ENCODE measurements at regions not wholly inside any gene's neighbourhood (a gene's known extent, or its start where the extent isn't known, plus 50 kb on each side); places are given as distances from the start of the nearest gene placed in this dataset.

DNA sequence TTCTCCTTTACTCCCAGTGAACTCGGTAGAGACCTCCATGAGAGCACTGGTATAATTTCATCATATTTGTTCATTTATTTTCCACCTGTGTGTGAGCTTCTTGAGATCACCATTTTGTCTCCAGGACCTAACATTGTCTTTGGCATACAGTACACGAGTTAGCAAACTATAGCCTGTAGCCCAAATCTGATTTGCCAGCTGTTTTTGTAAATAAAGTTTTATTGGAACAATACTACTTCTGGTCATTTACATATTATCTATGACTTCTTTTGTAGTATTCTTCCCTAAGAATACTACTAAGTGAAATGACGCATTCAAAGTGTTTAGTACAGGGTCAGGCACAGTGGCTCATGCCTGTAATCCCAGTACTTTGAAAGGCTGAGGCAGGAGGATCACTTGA, 449.5 kb downstream of the PLPP3 start (continued):
- TF ChIP-seq, protein P1, sequence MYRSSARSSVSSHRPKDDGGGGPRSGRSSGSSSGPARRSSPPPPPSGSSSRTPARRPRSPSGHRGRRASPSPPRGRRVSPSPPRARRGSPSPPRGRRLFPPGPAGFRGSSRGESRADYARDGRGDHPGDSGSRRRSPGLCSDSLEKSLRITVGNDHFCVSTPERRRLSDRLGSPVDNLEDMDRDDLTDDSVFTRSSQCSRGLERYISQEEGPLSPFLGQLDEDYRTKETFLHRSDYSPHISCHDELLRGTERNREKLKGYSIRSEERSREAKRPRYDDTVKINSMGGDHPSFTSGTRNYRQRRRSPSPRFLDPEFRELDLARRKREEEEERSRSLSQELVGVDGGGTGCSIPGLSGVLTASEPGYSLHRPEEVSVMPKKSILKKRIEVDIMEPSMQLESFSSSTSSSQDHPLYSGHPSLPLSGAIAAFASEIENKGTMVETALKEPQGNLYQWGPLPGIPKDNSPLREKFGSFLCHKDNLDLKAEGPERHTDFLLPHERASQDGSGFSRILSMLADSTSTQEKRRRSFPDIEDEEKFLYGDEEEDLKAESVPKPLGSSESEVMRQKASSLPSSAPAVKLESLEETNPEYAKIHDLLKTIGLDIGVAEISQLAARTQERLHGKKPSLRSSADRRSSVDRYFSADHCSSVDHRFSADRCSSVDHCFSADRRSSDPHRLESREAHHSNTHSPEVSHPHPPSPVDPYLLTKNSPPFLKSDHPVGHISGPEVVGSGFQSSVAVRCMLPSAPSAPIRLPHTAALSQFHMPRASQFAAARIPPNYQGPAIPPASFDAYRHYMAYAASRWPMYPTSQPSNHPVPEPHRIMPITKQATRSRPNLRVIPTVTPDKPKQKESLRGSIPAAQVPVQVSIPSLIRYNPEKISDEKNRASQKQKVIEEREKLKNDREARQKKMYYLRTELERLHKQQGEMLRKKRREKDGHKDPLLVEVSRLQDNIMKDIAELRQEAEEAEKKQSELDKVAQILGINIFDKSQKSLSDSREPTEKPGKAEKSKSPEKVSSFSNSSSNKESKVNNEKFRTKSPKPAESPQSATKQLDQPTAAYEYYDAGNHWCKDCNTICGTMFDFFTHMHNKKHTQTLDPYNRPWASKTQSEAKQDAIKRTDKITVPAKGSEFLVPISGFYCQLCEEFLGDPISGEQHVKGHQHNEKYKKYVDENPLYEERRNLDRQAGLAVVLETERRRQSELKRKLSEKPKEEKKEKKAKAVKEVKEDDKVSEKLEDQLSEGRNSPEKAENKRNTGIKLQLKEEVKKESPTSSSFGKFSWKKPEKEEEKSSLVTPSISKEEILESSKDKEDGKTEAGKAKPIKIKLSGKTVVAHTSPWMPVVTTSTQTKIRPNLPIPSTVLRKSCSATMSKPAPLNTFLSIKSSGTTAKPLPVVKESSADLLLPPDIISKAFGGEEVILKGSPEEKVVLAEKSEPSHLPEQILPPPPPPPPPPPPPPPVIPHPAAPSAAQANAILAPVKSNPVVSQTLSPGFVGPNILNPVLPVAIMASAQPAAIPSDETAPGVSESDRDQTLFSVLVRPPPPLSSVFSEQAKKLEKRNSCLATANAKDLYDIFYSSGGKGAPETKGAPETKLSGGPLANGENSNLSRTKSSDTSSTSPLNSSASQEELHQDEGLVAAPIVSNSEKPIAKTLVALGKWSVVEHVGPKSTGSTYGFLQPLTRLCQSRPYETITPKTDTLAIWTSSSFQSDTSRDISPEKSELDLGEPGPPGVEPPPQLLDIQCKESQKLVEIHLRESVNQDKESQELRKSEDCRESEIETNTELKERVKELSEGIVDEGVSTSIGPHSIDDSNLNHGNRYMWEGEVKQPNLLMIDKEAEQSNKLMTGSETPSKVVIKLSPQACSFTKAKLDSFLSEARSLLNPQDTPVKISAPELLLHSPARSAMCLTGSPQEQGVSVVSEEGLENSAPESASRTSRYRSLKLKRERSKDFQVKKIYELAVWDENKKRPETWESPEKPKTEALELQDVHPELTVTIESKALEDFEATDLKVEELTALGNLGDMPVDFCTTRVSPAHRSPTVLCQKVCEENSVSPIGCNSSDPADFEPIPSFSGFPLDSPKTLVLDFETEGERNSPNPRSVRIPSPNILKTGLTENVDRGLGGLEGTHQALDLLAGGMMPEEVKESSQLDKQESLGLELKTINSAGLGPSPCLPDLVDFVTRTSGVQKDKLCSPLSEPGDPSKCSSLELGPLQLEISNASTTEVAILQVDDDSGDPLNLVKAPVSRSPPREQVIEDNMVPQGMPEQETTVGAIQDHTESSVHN (CRISPR knock-in tag; IDR thresholded peaks at IDR 0.05), result no peak
- TF ChIP-seq ZMYM2 (CRISPR knock-in tag; IDR thresholded peaks at IDR 0.05) (no peak), ZNF530 (CRISPR knock-in tag; IDR thresholded peaks at IDR 0.05; ENCODE audit: low read depth) (no peak), POLR2A (IDR thresholded peaks at IDR 0.05; ENCODE audit: insufficient read depth in 1 of 2, low read depth in 2 of 2, low read length in 2 of 2) (no peak)

DNA sequence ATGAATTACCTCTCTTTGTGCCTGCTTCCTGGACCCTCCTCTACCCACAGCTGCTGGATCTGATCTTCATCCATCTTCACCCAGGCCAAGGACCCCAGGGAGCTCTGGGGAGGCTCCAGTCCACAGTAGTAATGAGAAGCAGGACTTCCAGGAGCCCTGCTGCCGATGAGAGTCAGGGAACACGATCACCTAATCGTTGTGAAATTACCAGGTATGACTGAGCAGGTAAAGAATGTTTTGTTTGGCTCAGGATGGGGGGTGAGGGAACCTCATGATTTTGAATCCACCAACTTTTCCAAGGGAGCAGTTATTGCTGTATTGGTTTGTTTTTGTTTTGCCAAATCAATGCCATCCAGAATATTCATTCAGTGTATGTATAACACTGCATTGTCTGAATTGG, 454.0 kb downstream of the PLPP3 start:
- H3K27ac ChIP-seq (ENCODE audit: extremely low read length, insufficient read depth, low read length), result no peak overlapping the region
- no peaks in the 10 kb centered on the region for H3K36me3 ChIP-seq (replicated peaks in 1 of 2; ENCODE audit: control insufficient read depth in 1 of 2, insufficient read depth in 2 of 2, low read length in 2 of 2)
- no peaks in the 10 kb centered on the region for H3K79me2 ChIP-seq (ENCODE audit: insufficient read depth, low read length)
- no peak overlapping the region for H2AFZ ChIP-seq (ENCODE audit: low read length)
- POLR2A ChIA-PET, result no interaction called here
- 0% methylated on average over 3 of the region's 3 CpGs for WGBS (ENCODE audit: low lambda C conversion rate)
- H3K4me1 ChIP-seq (ENCODE audit: insufficient read depth, low read length), result no peaks in the 10 kb centered on the region
- no peak overlapping the region for H3K9ac ChIP-seq (ENCODE audit: insufficient read depth, low read depth, low read length)
- CTCF ChIA-PET (ENCODE audit: low intra/inter-chr PET ratio, low total read pairs), result no interaction called here
- intact Hi-C loops (cut with micrococcal nuclease; ENCODE audit: unreplicated experiment), result no loop called here
- ATAC-seq (no peak), DNase-seq (ENCODE audit: low spot score) (no peak), FAIRE-seq (no peak)
- H3K9me3 ChIP-seq (ENCODE audit: low read length), result no peaks in the 10 kb centered on the region
- H3K4me3 ChIP-seq (replicated peaks in 1 of 3; ENCODE audit: insufficient read depth in 1 of 3, low read depth in 2 of 3, low read length in 3 of 3), result no peak overlapping the region
- BruUV-seq (replicated peaks), result no TSS peak
- no peaks in the 10 kb centered on the region for H3K27me3 ChIP-seq (ENCODE audit: control insufficient read depth in 1 of 2, insufficient read depth in 2 of 2, low read length in 2 of 2)
- no peaks in the 10 kb centered on the region for H4K20me1 ChIP-seq (ENCODE audit: insufficient read depth, low read length)
- in situ Hi-C loops (cut with HindIII; ENCODE audit: extremely low pct_ligation_motif_present, low pct_unique_long_range_greater_than_20kb), result no loop called here
- no peak for TF ChIP-seq RFXAP (CRISPR knock-in tag; IDR thresholded peaks at IDR 0.05; ENCODE audit: borderline replicate concordance)
- H3K4me2 ChIP-seq (ENCODE audit: low read depth, low read length), result no peak overlapping the region
